ENCODE measurements at regions not wholly inside any gene's neighbourhood (a gene's known extent, or its start where the extent isn't known, plus 50 kb on each side); places are given as distances from the start of the nearest gene placed in this dataset.

DNA sequence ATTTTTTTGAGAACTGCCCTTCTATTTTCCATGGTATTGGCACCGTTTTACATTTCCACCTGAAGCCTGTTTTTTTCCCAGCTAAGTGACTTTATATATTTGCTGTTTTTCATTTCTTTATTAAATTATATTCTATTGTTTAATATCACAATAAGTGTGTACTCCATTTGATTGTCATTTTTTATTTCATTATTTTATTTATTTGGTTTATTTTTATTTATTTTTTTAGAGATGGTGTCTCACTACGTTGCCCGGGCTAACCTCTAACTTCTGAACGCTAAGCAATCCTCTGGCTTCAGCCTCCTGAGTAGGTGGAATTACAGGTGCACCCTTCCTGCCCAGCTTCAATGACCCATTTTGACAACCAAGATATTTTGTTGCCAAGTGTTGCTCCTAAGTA lies 202.6 kb downstream of the SIM1 start:
- in situ Hi-C loops (cut with MboI; ENCODE audit: low sequenced_read_pairs, unreplicated experiment): no loop called here
- no peak for DNase-seq (ENCODE audit: low spot score)
- TF ChIP-seq, protein P1, sequence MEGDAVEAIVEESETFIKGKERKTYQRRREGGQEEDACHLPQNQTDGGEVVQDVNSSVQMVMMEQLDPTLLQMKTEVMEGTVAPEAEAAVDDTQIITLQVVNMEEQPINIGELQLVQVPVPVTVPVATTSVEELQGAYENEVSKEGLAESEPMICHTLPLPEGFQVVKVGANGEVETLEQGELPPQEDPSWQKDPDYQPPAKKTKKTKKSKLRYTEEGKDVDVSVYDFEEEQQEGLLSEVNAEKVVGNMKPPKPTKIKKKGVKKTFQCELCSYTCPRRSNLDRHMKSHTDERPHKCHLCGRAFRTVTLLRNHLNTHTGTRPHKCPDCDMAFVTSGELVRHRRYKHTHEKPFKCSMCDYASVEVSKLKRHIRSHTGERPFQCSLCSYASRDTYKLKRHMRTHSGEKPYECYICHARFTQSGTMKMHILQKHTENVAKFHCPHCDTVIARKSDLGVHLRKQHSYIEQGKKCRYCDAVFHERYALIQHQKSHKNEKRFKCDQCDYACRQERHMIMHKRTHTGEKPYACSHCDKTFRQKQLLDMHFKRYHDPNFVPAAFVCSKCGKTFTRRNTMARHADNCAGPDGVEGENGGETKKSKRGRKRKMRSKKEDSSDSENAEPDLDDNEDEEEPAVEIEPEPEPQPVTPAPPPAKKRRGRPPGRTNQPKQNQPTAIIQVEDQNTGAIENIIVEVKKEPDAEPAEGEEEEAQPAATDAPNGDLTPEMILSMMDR (IDR thresholded peaks at IDR 0.05; ENCODE audit: borderline replicate concordance, control extremely low read depth, extremely low read depth, insufficient read depth, missing control alignments): no peak

DNA sequence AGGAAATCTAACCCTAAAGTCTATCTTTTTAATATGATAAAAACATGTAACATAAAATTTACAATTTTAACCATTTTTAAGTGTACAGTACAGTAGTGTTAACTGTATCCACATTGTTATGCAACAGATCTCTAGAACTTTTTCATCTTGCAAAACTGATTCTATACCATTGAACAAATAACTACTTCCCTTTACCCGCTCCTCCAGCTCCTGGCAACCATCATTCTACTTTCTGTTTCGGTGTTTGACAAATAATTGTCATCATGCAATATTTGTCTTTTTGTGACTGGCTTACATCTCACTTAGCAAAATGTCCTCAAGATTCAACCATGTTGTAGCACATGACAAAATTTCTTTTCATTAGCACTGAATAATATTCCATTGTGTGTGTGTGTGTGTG lies 203.2 kb downstream of the SIM1 start:
- no peak for DNase-seq (ENCODE audit: low spot score)
- TF ChIP-seq, protein P1 (IDR thresholded peaks at IDR 0.05; ENCODE audit: borderline replicate concordance, control extremely low read depth, extremely low read depth, insufficient read depth, missing control alignments): no peak
- in situ Hi-C loops (cut with MboI; ENCODE audit: low sequenced_read_pairs, unreplicated experiment): no loop called here

DNA sequence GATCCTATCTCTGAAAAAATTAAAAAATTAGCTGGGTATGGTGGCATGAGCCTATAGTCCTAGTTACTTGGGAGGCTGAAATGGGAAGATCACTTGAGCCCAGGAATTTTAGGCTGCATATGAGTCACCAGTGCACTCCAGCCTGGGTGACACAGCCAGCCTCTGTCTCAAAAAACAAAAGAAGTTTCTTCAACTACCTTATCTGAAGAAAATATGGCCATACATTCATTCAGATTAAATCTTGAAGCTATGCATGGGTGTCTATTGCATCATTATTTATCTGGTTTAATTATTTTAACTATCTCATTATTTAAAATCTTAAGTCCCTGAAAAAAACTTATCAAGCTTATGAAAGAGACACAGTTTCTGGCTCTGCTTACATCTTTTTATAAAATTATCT lies 204.1 kb downstream of the SIM1 start:
- in situ Hi-C loops (cut with MboI; ENCODE audit: low sequenced_read_pairs, unreplicated experiment): no loop called here
- TF ChIP-seq, protein P1 (IDR thresholded peaks at IDR 0.05; ENCODE audit: borderline replicate concordance, control extremely low read depth, extremely low read depth, insufficient read depth, missing control alignments): no peak
- DNase-seq (ENCODE audit: low spot score): no peak

DNA sequence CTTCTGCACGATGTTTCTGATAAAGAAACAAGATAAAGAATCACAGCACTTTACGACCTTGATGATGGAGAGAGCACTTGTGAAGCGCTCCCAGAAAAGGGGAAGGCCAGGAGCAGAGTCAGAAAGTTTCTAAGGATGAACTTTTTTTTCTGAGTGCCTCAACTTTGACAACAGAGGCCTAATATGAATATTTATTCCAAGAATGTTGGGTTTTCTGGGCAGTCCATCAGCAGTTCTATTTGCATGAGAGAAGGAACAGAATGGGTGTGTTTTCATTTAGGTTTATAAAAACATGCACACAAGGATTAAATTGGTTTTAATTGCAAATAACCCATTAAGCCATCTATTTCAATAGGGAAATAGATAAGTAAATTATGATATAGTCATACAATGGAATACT lies 204.9 kb downstream of the SIM1 start:
- in situ Hi-C loops (cut with MboI; ENCODE audit: low sequenced_read_pairs, unreplicated experiment): no loop called here

DNA sequence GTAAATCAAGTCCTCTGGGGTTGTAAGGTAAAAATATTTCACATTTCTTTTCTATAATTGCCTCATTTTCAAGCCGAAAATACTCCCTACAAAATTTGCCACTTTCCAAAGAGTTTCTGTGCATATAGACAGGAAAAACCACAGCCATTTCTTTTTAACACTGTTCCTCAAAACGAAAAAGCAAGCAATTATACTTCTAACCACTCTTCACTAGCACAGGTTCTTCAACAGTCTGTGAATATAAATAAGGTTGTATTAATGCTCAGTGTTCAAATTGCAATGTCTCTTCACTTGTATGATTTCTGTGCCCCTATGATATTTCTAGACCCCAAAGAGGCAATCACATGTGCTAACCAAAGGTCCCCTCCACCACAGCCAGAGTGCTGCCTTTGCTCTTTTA lies 206.0 kb downstream of the SIM1 start:
- TF ChIP-seq, protein P1 (IDR thresholded peaks at IDR 0.05; ENCODE audit: borderline replicate concordance, control extremely low read depth, extremely low read depth, insufficient read depth, missing control alignments): no peak
- in situ Hi-C loops (cut with MboI; ENCODE audit: low sequenced_read_pairs, unreplicated experiment): no loop called here
- no peak for DNase-seq (ENCODE audit: low spot score)

More for the DNA sequence above, 204.9 kb downstream of the SIM1 start:
- DNase-seq (ENCODE audit: low spot score): no peak
- TF ChIP-seq, protein P1 (IDR thresholded peaks at IDR 0.05; ENCODE audit: borderline replicate concordance, control extremely low read depth, extremely low read depth, insufficient read depth, missing control alignments): no peak

DNA sequence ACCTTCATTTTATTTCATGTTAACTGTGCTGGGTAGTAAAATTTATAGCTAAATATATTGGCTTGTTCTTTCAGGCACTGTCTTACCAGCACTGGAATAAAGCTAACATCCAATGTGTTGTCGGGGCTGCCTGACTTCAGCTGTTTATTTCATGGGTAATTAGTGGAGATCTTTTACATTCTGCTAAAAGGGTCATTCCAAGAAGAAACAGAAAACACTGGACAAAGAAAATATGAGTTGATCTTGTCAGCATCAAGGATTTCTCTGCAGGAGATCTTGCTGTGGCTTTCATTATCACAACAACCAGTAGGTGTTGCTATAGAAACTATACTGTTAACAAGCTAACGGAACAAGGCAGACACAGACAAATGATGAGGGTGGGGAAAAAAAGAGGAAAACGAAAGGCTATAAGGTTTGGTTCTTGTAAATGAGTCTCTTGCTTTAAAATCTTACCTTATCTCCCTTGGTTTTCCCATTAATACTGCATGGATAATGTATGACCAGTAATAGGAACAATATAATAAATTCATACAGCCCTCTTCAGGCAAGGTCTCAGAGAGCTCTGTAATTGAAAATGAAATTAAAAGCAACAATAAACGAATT lies 206.8 kb downstream of the SIM1 start:
- peak; percentile 3 for DNase-seq (ENCODE audit: low spot score)
- in situ Hi-C loops (cut with MboI; ENCODE audit: low sequenced_read_pairs, unreplicated experiment): no loop called here
- TF ChIP-seq, protein P1 (IDR thresholded peaks at IDR 0.05; ENCODE audit: borderline replicate concordance, control extremely low read depth, extremely low read depth, insufficient read depth, missing control alignments): peak; percentile 12
